ENCODE measurements at regions not wholly inside any gene's neighbourhood (a gene's known extent, or its start where the extent isn't known, plus 50 kb on each side); places are given as distances from the start of the nearest gene placed in this dataset.

DNA sequence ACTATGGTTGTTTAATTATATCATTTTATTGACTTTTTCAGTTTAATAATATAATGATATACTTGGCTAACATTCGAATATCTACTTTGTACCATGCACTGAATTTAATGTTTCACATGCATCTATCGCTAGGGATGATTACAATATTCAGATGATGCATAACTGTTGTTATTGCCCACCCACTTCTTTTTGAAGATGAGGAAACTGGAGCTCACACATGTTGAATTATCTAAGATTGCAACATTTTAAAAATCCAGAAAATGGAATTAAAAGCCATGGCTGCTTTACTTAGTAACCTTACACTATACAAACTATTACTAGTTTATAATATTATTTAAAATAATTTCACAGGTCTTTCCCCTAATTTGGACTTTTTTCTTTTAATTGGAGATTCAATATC is 171.7 kb downstream of the TLR4 start:
- TF ChIP-seq POLR2AphosphoS5 (IDR thresholded peaks at IDR 0.05; ENCODE audit: low read depth, low read length): no peak
- no peak for TF ChIP-seq SIN3A (IDR thresholded peaks at IDR 0.05; ENCODE audit: borderline replicate concordance, insufficient read depth, low read length)
